GM12892 (cell line): ENCODE measurements at regions not wholly inside any gene's neighbourhood (a gene's known extent, or its start where the extent isn't known, plus 50 kb on each side); places are given as distances from the start of the nearest gene placed in this dataset.
"Not testable (repeated sequence)": the region's sequence is repeated elsewhere in the genome, so short reads cannot be mapped to it uniquely, and the experiment has no call there.

Source experiments
- POLR2A ChIP-seq: IDR thresholded peaks from 2 replicates; pipeline ENCODE4 v1.6.1; 2011; ENCODE audit warnings: low read depth, low read length, control low read depth
- TAF1 ChIP-seq: IDR thresholded peaks from 2 replicates; pipeline ENCODE4 v1.6.1; 2011; ENCODE audit warnings: low read depth, mild to moderate bottlenecking, control low read depth, low read length, borderline replicate concordance

- not testable (repeated sequence) for TF ChIP-seq TAF1, POLR2A
Measured at GRCh38 chr5:50607953-50608705, 58.3 kb upstream of the PARP8 start.
